HEK293 (cell line): ENCODE measurements at regions not wholly inside any gene's neighbourhood (a gene's known extent, or its start where the extent isn't known, plus 50 kb on each side); places are given as distances from the start of the nearest gene placed in this dataset.
A peak's percentile ranks its signal among the peaks of the same experiment; 100 is the strongest.

Experiments
- CTCF ChIA-PET: fragments of 350-600 bp; formaldehyde crosslinking; extraction: SDS; loops from one replicate; lab custom pipeline; 2021; ENCODE audit warnings: antibody characterized with exemption; lab: Yijun Ruan, JAX
- POLR2A ChIA-PET: fragments of 300-600 bp; formaldehyde crosslinking; extraction: SDS; loops from one replicate; lab custom pipeline; 2020; ENCODE audit warnings: antibody characterized with exemption, inconsistent platforms; lab: Yijun Ruan, JAX
- H3K27ac ChIP-seq: fragments of 200-500 bp; sonication (Bioruptor generic); 2 replicates; pipeline ENCODE4 v1.5.1; 2014; ENCODE audit warnings: low read depth, low read length, control low read depth, inconsistent platforms; ENCODE audit errors: extremely low read depth
- H3K36me3 ChIP-seq, 2 experiments: fragments of 200-500 bp in 1 of 2; sonication (Bioruptor generic) in 1 of 2; 1 replicate in 1 of 2; 2 replicates in 1 of 2; pipeline ENCODE4 v1.5.1; 2014 to 2017; ENCODE audit warnings: inconsistent platforms in 2 of 2, low read length in 2 of 2; ENCODE audit not compliant: control insufficient read depth in 2 of 2, insufficient read depth in 1 of 2
- H3K4me1 ChIP-seq: fragments of 200-500 bp; sonication (Bioruptor generic); 2 replicates; pipeline ENCODE4 v1.5.1; 2014; ENCODE audit warnings: mild to moderate bottlenecking, low read length, inconsistent platforms; ENCODE audit not compliant: control insufficient read depth, insufficient read depth
- H3K4me3 ChIP-seq: 2 replicates; pipeline ENCODE4 v1.5.1; 2011; ENCODE audit warnings: low read depth, mild to moderate bottlenecking, control low read depth, low read length, moderate library complexity
- H3K9me3 ChIP-seq: fragments of 200-500 bp; sonication (Bioruptor generic); 2 replicates; pipeline ENCODE4 v1.5.1; 2014; ENCODE audit warnings: low read depth, low read length, inconsistent platforms; ENCODE audit not compliant: control insufficient read depth, insufficient read depth
- ATF2 ChIP-seq: fragments of 450-650 bp; formaldehyde crosslinking; IDR thresholded peaks from 2 replicates; pipeline ENCODE4 v1.5.1; 2016; ENCODE audit warnings: missing biosample characterization, missing genetic modification characterization, low read depth
- RBAK ChIP-seq: fragments of 450-650 bp; formaldehyde crosslinking; IDR thresholded peaks from 2 replicates; pipeline ENCODE4 v1.5.1; 2016; ENCODE audit warnings: missing biosample characterization, missing genetic modification characterization
- SCRT2 ChIP-seq: fragments of 450-650 bp; formaldehyde crosslinking; IDR thresholded peaks from 2 replicates; pipeline ENCODE4 v1.5.1; 2016; ENCODE audit warnings: missing biosample characterization, missing genetic modification characterization
- WT1 ChIP-seq: fragments of 450-650 bp; formaldehyde crosslinking; IDR thresholded peaks from 2 replicates; pipeline ENCODE4 v1.5.1; 2016; ENCODE audit warnings: missing biosample characterization, missing genetic modification characterization
- ZBTB44 ChIP-seq: fragments of 450-650 bp; IDR thresholded peaks from 2 replicates; pipeline ENCODE4 v1.5.1; 2018; ENCODE audit warnings: missing biosample characterization, mild to moderate bottlenecking, missing genetic modification characterization
- ZNF10 ChIP-seq: fragments of 450-650 bp; formaldehyde crosslinking; IDR thresholded peaks from 2 replicates; pipeline ENCODE4 v1.5.1; 2017; ENCODE audit warnings: missing biosample characterization, missing genetic modification characterization
- ZNF112 ChIP-seq: fragments of 450-650 bp; formaldehyde crosslinking; IDR thresholded peaks from 2 replicates; pipeline ENCODE4 v1.5.0; 2017; ENCODE audit warnings: missing biosample characterization, missing genetic modification characterization
- ZNF138 ChIP-seq: fragments of 450-650 bp; formaldehyde crosslinking; IDR thresholded peaks from 2 replicates; pipeline ENCODE4 v1.5.1; 2016; ENCODE audit warnings: missing biosample characterization, missing genetic modification characterization, borderline replicate concordance
- ZNF148 ChIP-seq: fragments of 450-650 bp; formaldehyde crosslinking; IDR thresholded peaks from 2 replicates; pipeline ENCODE4 v1.5.0; 2017; ENCODE audit warnings: missing biosample characterization, missing genetic modification characterization, borderline replicate concordance
- ZNF16 ChIP-seq: fragments of 450-650 bp; formaldehyde crosslinking; IDR thresholded peaks from 2 replicates; pipeline ENCODE4 v1.5.1; 2016; ENCODE audit warnings: low read depth, missing biosample characterization, missing genetic modification characterization
- ZNF23 ChIP-seq: fragments of 450-650 bp; formaldehyde crosslinking; IDR thresholded peaks from 2 replicates; pipeline ENCODE4 v1.5.1; 2016; ENCODE audit warnings: missing biosample characterization, missing genetic modification characterization, borderline replicate concordance
- ZNF514 ChIP-seq: fragments of 450-650 bp; formaldehyde crosslinking; IDR thresholded peaks from 2 replicates; pipeline ENCODE4 v1.5.1; 2016; ENCODE audit warnings: missing biosample characterization, missing genetic modification characterization
- ZNF645 ChIP-seq: fragments of 450-650 bp; formaldehyde crosslinking; IDR thresholded peaks from 2 replicates; pipeline ENCODE4; 2016; ENCODE audit warnings: missing biosample characterization, missing genetic modification characterization
- ZNF664 ChIP-seq: fragments of 450-650 bp; formaldehyde crosslinking; IDR thresholded peaks from 2 replicates; pipeline ENCODE4 v1.5.1; 2016; ENCODE audit warnings: missing biosample characterization, missing genetic modification characterization

GRCh38 chr4:97105347-97106099 lies 1037.8 kb downstream of the STPG2 start (continued):
- TF ChIP-seq ZNF138 (tag by site-specific recombination) (no peak), SCRT2 (tag by site-specific recombination) (no peak), ZNF10 (tag by site-specific recombination) (no peak), ZNF664 (no peak), WT1 (no peak)
- TF ChIP-seq, all 188 proteins: peak for 0

GRCh38 chr4:97106161-97106560 lies 1037.1 kb downstream of the STPG2 start:
- ChIA-PET POLR2A (no interaction called here), CTCF (no interaction called here)
- no peak overlapping the region for H3K4me3 ChIP-seq
- H3K4me1 ChIP-seq: no peaks in the 10 kb centered on the region
- H3K9me3 ChIP-seq: no peaks in the 10 kb centered on the region
- H3K36me3 ChIP-seq: no peaks in the 10 kb centered on the region
- TF ChIP-seq ZNF645 (tag by site-specific recombination) (no peak), ZNF112 (tag by site-specific recombination) (no peak), ZBTB44 (tag by site-specific recombination) (no peak), ZNF16 (tag by site-specific recombination) (no peak), ZNF514 (no peak), RBAK (tag by site-specific recombination) (no peak)
- no peak overlapping the region for H3K27ac ChIP-seq

GRCh38 chr4:97110506-97110905 lies 1032.8 kb downstream of the STPG2 start:
- no peak for TF ChIP-seq ZNF23 (tag by site-specific recombination)
- 0 out of 2 replicates have a peak, but pooled peaks have one; percentile 23 for TF ChIP-seq ATF2 (tag by site-specific recombination)
- H3K4me3 ChIP-seq: no peak overlapping the region
- no peak overlapping the region for H3K27ac ChIP-seq
- POLR2A ChIA-PET: no interaction called here
- H3K36me3 ChIP-seq: no peaks in the 10 kb centered on the region
- H3K9me3 ChIP-seq: no peaks in the 10 kb centered on the region
- no peaks in the 10 kb centered on the region for H3K4me1 ChIP-seq
- CTCF ChIA-PET: no interaction called here

- no peaks in the 10 kb centered on the region for H3K4me1 ChIP-seq
- POLR2A ChIA-PET: no interaction called here
- no peak overlapping the region for H3K4me3 ChIP-seq
- H3K9me3 ChIP-seq: no peaks in the 10 kb centered on the region
- CTCF ChIA-PET: no interaction called here
- H3K36me3 ChIP-seq: no peaks in the 10 kb centered on the region
- no peak overlapping the region for H3K27ac ChIP-seq
- TF ChIP-seq ZNF148 (tag by site-specific recombination): no peak
These were observed 1026.8 kb downstream of the STPG2 start for GRCh38 chr4:97116511-97116910.
